ENCODE measurements at regions not wholly inside any gene's neighbourhood (a gene's known extent, or its start where the extent isn't known, plus 50 kb on each side); places are given as distances from the start of the nearest gene placed in this dataset.

DNA sequence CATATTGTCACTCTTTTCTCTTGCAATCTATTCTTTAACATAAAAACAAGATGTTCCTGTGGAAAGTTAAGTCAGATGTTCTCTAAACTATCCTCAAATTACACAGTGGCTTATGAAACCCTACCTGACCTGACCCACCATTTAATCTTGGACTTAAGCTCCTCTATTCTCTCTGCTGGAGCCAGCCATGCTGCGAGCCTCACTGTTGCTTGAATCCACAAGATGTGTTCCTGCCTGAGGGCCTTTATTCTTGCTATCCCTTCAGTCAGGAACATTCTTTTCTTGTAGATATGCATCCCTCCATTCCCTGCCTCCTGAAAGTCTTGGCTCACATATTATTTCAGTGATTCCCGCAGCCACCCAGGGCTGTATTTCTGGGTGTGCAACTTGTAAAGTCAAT is 283.2 kb downstream of the EPHA7 start (continued):
- TF ChIP-seq, protein P1, sequence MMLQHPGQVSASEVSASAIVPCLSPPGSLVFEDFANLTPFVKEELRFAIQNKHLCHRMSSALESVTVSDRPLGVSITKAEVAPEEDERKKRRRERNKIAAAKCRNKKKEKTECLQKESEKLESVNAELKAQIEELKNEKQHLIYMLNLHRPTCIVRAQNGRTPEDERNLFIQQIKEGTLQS (IDR thresholded peaks at IDR 0.05; ENCODE audit: borderline replicate concordance, extremely low read depth, low read depth, low read length): no peak
- no peak for TF ChIP-seq CREM (IDR thresholded peaks at IDR 0.05; ENCODE audit: low read depth)
- TF ChIP-seq, protein P2, sequence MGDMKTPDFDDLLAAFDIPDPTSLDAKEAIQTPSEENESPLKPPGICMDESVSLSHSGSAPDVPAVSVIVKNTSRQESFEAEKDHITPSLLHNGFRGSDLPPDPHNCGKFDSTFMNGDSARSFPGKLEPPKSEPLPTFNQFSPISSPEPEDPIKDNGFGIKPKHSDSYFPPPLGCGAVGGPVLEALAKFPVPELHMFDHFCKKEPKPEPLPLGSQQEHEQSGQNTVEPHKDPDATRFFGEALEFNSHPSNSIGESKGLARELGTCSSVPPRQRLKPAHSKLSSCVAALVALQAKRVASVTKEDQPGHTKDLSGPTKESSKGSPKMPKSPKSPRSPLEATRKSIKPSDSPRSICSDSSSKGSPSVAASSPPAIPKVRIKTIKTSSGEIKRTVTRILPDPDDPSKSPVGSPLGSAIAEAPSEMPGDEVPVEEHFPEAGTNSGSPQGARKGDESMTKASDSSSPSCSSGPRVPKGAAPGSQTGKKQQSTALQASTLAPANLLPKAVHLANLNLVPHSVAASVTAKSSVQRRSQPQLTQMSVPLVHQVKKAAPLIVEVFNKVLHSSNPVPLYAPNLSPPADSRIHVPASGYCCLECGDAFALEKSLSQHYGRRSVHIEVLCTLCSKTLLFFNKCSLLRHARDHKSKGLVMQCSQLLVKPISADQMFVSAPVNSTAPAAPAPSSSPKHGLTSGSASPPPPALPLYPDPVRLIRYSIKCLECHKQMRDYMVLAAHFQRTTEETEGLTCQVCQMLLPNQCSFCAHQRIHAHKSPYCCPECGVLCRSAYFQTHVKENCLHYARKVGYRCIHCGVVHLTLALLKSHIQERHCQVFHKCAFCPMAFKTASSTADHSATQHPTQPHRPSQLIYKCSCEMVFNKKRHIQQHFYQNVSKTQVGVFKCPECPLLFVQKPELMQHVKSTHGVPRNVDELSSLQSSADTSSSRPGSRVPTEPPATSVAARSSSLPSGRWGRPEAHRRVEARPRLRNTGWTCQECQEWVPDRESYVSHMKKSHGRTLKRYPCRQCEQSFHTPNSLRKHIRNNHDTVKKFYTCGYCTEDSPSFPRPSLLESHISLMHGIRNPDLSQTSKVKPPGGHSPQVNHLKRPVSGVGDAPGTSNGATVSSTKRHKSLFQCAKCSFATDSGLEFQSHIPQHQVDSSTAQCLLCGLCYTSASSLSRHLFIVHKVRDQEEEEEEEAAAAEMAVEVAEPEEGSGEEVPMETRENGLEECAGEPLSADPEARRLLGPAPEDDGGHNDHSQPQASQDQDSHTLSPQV (IDR thresholded peaks at IDR 0.05): no peak

DNA sequence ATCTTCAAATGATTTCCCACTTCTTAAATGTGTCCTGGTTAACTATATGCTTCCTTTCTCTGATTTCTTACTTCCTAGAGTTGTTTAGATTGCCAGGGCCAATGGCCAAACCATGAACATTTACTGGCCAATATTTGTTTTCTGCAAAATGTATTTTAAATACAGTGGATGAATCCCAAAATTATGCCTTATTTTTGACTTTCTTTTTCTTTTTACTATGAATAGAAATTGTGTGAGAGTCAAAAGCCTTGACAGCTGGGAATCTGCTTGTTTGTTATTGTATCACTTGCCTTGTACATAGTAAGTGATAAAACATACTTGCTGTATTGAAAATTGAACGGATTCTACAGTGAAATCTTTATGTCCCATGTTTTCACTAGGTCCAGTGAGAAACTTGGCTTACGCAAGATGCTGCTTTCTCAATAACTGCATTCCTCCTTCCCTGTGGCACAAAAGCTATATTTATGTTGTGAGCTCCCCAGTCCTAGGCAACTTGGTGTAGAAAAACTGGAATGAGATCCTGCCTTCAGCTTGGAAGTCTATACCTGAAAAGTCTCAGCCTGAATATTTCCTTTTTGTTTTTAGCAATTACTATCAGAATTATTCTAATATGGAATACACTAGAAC is 295.2 kb downstream of the EPHA7 start:
- no peak for FAIRE-seq
- TF ChIP-seq SREBF1 (IDR thresholded peaks at IDR 0.05; ENCODE audit: low read length) (no peak), POU2F2 (IDR thresholded peaks at IDR 0.05; ENCODE audit: borderline replicate concordance, low read depth, low read length) (no peak), PML (IDR thresholded peaks at IDR 0.05; ENCODE audit: low read length) (no peak), SRF (IDR thresholded peaks at IDR 0.05; ENCODE audit: low read depth in 2 of 2, low read length in 2 of 2) (no peak), FOXK2 (IDR thresholded peaks at IDR 0.05) (no peak), NR2C1 (IDR thresholded peaks at IDR 0.05) (no peak), NBN (IDR thresholded peaks at IDR 0.05) (no peak), USF1 (IDR thresholded peaks at IDR 0.05; ENCODE audit: borderline replicate concordance, extremely low read length, insufficient read depth, low read depth, low read length) (no peak)
- TF ChIP-seq, protein P3, sequence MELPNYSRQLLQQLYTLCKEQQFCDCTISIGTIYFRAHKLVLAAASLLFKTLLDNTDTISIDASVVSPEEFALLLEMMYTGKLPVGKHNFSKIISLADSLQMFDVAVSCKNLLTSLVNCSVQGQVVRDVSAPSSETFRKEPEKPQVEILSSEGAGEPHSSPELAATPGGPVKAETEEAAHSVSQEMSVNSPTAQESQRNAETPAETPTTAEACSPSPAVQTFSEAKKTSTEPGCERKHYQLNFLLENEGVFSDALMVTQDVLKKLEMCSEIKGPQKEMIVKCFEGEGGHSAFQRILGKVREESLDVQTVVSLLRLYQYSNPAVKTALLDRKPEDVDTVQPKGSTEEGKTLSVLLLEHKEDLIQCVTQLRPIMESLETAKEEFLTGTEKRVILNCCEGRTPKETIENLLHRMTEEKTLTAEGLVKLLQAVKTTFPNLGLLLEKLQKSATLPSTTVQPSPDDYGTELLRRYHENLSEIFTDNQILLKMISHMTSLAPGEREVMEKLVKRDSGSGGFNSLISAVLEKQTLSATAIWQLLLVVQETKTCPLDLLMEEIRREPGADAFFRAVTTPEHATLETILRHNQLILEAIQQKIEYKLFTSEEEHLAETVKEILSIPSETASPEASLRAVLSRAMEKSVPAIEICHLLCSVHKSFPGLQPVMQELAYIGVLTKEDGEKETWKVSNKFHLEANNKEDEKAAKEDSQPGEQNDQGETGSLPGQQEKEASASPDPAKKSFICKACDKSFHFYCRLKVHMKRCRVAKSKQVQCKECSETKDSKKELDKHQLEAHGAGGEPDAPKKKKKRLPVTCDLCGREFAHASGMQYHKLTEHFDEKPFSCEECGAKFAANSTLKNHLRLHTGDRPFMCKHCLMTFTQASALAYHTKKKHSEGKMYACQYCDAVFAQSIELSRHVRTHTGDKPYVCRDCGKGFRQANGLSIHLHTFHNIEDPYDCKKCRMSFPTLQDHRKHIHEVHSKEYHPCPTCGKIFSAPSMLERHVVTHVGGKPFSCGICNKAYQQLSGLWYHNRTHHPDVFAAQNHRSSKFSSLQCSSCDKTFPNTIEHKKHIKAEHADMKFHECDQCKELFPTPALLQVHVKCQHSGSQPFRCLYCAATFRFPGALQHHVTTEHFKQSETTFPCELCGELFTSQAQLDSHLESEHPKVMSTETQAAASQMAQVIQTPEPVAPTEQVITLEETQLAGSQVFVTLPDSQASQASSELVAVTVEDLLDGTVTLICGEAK (IDR thresholded peaks at IDR 0.05; ENCODE audit: borderline replicate concordance): no peak
- Histone ChIP-seq H3K27me3 (replicated peaks in 1 of 2; ENCODE audit: control insufficient read depth in 2 of 2, insufficient read depth in 2 of 2, low read length in 1 of 2) (no peaks in the 10 kb centered on the region), H3K4me1 (ENCODE audit: control insufficient read depth, insufficient read depth, low read length) (no peaks in the 10 kb centered on the region), H3K4me3 (no peak overlapping the region), H3K9me3 (replicated peaks; ENCODE audit: control insufficient read depth, insufficient read depth, low read length) (no peaks in the 10 kb centered on the region), H2AFZ (ENCODE audit: control insufficient read depth, low read depth, low read length) (no peak overlapping the region), H3K9ac (ENCODE audit: control insufficient read depth, insufficient read depth, low read length) (no peak overlapping the region), H4K20me1 (ENCODE audit: control insufficient read depth, insufficient read depth) (no peaks in the 10 kb centered on the region), H3K36me3 (ENCODE audit: control insufficient read depth in 2 of 2, insufficient read depth in 2 of 2, low read length in 1 of 2) (no peaks in the 10 kb centered on the region), H3K27ac (ENCODE audit: control insufficient read depth, insufficient read depth) (no peak overlapping the region), H3K79me2 (ENCODE audit: control insufficient read depth, insufficient read depth, low read length) (no peaks in the 10 kb centered on the region), H3K4me2 (ENCODE audit: control insufficient read depth, insufficient read depth) (no peak overlapping the region)
- SMC1A ChIA-PET (ENCODE audit: uncharacterized antibody, unreplicated experiment): interaction anchor here (0.9 to 1.2 kb wide), 3 partner anchors 24 to 214 kb away, joined by 3 to 4 read pairs (median 4); no protein-coding TSS in a partner anchor
- RAD21 ChIA-PET (ENCODE audit: unreplicated experiment): no interaction called here
- WGBS (ENCODE audit: insufficient coverage, insufficient replicate concordance, low lambda C conversion rate, missing lambda C conversion rate): 50% methylated on average over 2 of the region's 2 CpGs
- POLR2A ChIA-PET: no interaction called here
- CTCF ChIA-PET: interaction anchor here (1.2 kb wide), 2 partner anchors 15 to 46 kb away, joined by 4 read pairs; no protein-coding TSS in a partner anchor
- intact Hi-C loops (cut with micrococcal nuclease; ENCODE audit: unreplicated experiment): no loop called here
- no peak for DNase-seq (ENCODE audit: low read depth, low spot score)
- no TSS peak for BruUV-seq (replicated peaks)
- no peak for ATAC-seq
- in situ Hi-C loops (cut with MboI): no loop called here

Data from GM12878 (cell line).